HG02642 (cell line): ENCODE measurements at regions not wholly inside any gene's neighbourhood (a gene's known extent, or its start where the extent isn't known, plus 50 kb on each side); places are given as distances from the start of the nearest gene placed in this dataset.
"Not testable (repeated sequence)": the region's sequence is repeated elsewhere in the genome, so short reads cannot be mapped to it uniquely, and the experiment has no call there.

Source experiments
- ATAC-seq: cut with Tn5 transposase; IDR thresholded peaks from one replicate; pipeline ENCODE4 v1.9.1; 2021; ENCODE audit warnings: mild to moderate bottlenecking; ENCODE audit not compliant: unreplicated experiment, poor library complexity

DNA sequence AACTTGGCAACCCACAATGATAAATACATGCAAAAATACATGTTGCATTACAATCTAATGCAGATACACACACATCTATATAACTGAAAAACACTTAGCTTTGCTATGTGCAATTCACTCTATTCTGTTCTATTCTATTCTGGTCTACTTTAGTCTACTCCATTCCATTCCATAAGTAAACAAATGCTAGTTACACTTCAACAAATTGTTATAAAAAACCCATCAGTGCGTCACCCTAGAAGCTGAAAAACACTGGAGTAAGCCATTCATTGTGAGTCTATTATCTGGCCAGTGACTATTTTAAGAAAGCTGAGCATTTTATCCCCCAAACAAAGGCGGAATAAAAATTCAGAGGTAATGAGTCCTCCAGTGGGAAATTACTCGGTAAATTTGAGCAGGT, 315.7 kb upstream of the EPHA7 start:
- ATAC-seq, result no peak

DNA sequence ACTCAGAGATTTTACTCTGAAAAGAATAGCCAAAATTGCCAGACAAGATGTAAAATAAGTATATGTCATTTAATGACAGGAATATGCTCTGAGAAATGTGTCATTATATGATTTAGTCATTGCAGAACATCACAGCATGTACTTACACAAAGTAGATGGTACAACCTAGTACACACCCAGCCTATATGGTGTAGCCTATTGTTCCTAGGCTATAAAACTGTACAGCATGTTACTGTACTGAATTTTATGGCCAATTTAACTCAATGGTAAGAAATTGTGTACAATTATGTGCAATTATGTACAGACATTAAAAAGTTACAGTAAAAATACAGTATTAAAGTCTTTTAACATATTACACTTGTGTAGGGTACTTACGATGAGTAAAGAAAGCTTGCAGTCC, 311.9 kb upstream of the EPHA7 start:
- no peak for ATAC-seq

DNA sequence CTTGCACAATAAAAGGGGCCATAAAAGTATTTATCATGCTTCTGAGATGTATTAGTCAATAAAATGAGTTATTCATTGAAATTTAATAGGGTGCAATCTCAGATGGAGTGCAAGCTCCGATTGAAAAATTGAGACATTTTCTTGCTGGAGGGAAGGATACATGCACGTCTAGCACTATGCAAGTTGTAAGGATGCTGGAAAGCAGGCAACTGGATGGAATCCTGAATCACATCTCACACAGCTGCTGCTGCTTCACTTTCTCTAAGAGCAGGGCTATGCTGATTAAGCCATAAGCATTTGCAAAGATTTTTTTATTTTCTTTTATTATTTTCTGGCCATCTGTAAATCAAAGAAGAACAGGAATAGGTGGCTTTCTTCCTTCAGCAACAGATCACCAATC, 308.8 kb upstream of the EPHA7 start:
- no peak for ATAC-seq

DNA sequence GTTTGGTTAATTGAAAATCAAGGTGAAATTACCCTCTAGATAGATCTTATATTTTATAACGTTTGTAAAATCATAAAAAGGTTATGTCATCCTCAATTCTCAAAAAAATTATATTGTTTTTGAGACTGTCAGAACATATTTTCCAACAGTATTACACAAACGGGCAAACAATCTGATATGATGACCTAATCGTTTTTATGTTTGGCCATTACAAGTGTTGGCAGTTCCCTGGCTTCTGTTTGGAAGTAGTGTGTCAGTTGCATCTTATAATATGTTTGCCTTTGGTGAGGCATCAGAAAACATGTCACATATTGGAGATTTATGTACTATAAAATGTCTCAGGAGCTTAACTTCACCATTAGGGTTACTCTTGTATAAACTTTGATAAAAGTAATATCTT, 308.1 kb upstream of the EPHA7 start:
- no peak for ATAC-seq

DNA sequence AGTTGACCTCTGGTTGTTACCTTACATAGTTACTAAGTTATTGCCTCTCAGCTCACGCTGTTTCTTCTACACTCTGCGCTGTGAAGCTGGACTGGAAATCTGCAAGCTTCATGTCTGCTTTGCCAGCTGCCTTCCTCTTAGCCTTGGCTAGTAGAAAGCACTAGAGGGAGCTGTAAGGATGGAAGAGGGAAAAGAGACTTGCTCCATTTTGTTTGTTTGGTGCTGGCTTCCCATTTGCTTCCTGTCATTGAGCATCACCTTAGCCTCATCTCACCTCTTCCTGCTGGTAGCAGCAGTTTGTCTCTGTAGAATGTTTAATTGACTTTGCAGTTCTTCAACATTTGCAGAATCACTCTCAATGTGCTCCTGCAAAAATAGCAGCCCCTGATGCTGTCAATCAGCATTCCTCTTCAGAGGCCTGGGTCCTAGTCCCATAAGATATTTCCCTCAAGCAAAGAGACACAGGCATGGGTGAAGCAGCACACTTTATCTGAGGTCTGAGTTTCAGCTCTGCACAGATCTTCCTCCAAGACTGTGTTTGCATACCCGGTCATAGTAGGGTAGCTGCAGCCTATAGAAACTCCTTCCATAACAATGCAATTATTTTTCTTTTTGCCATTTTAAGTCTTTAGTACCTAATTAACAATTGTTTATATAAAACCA, 302.2 kb upstream of the EPHA7 start:
- ATAC-seq, result no peak

DNA sequence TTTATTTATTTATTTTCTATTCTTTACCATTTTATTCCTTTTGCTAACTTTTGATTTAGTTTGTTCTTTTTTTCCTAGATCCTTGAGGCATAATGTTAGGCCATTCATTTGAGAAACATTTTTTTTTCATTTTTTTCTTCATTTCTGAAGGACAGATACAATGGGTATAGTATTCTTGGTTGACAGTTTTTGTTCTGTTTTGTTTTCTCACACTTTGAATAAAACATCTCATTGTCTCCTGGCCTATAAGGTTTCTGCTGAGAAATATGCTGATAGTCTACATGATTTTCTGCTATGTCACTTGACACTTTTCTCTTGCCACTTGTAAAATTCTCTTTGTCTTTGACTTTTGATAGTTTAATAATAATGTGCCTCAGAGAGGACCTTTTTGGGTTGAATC, 294.6 kb upstream of the EPHA7 start:
- no peak for ATAC-seq

DNA sequence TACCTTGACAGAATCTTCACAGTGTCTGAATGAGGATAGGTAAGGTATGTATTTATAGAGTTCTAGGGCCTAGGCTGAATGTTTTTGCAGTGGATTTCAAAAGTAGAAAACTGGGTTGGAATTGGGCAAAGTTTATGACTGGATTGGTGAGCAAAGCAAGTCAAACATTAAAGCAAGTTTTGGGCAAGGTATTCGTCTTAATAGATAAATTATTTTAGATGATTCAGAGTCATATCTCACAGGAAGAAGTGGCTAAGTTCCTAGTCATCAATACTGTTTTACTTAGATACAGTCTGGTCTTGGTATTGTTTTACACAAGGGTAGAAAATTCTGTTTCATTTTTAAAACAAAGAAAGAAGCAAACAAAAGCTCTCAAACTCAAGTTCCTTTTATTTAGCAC, 284.1 kb upstream of the EPHA7 start:
- no peak for ATAC-seq

DNA sequence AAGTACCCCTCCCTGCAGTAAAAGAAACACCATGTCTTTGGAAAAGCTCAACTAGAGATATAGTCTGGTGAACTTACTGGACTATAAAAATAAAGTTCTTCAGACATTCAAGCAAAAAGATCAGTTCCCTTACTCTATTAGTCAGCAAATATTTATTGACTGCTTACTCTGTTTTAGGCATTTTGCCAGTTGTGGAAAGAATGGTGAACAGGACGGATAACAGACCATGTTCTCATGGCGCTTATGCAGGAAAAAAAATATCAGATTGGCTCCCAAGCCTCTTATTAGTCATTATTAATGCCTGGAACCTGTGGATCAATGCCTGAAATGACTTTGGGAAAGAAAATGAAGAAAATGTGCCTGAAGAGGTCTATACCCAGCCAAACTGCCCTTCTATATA, 282.2 kb upstream of the EPHA7 start:
- no peak for ATAC-seq

DNA sequence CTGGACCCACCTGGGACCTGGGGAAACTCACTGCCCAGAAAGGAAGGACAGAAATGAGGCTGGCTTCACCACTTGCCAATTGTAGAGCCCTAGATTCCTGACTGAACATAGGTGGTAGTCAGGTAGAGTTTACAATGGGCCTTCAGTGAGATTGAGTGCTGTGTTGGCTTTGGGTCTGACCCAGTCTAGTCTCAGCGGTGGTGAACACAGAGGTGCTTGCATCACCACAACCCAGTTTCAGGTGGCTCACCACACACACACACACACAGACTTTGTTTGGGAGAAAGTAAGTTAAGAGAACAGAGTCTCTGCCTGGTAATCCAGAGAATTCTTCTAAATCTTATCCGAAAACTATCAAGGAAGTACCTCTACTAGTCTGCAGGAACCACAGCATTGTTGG, 266.1 kb upstream of the EPHA7 start:
- no peak for ATAC-seq

DNA sequence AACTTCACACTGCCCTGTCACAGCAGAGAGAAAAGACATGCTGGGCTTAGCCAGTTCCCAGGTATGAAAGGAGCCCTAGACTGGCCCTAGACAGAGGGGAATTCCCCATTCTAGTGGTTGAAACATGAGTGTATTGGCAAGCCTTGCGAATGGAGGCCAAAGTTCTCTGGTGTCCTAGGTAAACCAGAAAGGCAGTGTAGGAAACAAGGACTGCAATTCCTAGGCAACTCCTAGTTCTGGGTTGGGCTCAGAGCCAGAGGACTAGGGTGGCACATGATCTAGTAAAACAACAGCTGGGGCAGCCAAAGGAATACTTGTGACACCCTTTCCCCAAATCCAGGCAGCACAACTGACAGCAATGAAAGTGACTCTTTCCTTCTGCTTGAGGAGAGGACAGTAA, 265.0 kb upstream of the EPHA7 start:
- ATAC-seq, result no peak

DNA sequence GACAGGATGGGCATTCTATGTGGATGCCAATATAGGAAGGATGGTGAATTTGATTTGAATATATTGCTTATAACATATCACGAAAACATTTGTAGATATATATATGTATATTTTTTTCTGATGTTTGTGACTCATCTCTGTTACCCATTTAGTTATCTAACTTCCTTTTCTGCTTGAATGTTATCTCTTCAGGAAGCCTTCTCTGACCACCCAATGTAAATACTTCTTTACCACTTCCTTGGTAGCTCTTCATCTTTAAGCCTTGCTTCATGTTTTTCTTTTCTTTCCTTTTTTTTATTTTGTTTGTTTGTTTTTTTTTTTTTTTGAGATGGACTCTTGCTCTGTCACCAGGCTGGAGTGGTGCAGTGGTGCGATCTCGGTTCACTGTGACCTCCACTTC, 260.5 kb upstream of the EPHA7 start:
- no peak for ATAC-seq

DNA sequence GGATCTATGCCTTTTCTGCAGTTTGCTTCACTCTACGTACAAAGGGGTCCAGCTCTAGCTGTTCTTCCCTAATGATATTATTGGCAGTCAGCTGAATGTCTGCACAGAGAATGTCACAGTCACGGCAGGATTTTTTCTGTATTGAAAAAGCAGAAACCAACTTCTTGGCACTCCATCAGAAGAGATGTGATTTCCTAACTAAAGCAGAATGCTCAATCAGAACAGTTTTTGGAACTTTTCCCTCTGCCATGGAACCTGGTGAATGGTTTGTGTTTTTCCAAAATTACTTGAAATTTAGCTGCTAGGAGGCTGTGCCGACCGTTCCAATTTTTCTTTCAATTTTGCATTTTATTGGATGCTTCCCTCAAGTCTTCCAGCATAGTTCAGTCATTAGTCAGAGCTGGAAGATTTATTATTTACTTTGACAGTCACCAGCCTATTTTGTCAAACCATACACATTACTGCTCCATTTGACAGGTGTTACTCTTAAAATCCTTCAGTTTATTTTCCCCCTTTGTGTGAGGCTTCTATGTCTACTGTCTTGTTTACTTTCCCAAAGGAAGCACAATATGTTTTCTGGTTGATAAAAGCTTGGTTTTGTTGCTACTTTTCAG, 259.6 kb upstream of the EPHA7 start:
- no peak for ATAC-seq

DNA sequence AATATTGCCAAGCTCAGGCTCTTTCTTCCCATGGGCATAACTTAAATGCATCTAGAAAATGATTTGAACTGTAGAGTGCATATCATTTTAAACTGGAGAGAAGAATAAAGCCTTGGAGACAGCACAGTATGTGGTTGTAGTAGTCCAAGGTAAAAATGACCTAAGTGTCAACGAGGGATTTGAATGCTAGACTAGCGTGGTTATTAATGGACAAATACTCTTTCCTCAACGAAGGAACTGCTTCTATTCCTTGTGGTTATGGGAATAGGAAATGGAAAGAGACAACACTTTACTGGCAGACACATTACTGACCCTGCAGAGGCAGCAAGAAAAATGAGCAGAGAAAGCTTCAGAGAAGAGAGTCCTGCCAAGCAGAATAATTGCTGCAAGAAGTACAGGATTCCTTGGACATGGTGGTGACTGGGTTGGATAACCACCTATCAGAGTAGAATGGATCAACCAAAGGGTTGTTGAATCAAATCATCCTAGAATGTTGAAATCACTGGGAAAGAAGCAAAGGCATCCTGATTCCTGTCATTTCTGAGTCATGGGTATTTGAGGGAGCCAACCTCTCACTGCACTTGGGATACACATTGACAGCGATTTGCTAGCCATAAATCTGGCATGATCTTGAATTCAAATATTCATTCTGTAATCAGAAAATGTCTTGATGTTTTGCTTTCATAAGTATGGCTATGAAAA, 258.1 kb upstream of the EPHA7 start:
- no peak for ATAC-seq

DNA sequence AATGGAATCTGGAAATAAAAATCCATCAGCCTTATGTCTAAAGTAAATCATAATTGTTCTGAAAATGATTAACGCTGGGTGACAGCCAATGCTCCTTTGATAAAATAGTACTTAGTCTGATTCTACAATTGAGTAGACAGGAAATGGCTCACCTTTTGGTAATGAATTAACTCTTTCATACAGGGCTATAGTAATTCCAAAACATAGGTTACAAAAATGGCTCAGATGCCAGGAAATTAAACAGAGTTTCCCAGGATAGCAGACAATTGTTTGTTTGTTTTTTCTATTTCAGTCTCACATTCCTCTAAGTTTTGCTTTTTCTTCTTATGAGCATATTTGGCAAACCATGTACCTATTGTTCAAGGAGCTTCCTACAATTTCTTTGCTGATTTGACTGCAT, 257.2 kb upstream of the EPHA7 start:
- ATAC-seq, result no peak

DNA sequence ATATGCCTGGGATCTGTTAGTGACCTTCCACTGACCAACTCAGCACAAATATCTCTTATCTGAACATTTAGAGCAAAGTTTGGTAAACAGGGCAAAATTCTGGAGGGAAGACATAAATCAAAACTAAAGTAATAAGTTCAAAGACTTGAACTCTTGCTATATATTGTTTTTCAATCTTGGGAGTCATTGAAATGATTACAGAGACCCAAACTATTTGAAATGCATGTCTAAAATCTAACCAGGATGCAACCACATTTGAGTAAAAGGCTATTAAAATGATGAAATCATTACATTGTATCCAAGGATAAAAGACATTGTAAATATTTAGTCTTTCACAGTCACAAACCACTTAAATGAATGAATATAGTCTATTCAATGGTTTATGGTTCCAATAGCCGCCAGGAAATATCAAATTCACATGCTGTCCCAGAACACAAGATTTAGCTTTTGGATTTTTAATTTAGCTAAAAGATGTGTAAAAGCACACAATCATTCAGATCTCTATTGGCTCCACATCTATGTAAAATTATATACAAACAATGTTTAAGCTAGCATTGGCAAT, 256.6 kb upstream of the EPHA7 start:
- no peak for ATAC-seq

DNA sequence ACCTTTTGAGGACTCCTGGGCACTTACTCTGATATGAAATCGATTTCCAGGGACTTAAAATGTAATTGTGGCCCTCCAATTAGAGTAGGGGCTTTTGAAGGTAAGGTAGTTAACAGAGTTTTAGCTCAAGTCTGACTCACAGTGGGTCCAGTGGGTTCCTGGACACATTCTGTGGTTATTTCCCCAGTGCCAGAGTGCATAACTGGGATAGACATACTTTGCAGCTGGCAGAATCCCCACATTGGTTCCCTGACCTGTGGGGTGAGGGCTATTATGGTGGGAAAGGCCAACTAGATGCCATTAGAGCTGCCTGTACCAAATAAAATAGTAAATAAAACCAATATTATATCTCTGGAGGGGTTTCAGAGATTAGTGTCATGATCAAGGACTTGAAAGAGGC, 243.8 kb upstream of the EPHA7 start:
- no peak for ATAC-seq

DNA sequence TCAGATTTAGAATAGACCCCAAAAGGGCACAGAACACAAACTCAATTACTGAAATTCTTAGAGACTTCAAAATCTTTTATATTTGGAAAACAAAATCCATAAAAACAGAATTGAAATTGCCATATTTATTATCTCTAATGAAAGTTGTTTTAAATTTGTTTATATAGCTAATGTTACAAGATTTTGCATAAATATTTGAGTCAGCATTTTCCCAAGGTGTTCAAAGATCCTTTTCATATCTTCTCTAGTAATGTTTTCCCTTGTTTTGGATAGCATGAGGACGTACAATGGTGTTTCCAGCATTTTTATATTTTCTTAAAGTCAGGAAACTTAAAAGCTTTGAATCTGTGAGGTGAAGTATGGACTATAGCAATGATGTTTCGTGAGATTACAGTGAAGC, 235.2 kb upstream of the EPHA7 start:
- ATAC-seq, result no peak

DNA sequence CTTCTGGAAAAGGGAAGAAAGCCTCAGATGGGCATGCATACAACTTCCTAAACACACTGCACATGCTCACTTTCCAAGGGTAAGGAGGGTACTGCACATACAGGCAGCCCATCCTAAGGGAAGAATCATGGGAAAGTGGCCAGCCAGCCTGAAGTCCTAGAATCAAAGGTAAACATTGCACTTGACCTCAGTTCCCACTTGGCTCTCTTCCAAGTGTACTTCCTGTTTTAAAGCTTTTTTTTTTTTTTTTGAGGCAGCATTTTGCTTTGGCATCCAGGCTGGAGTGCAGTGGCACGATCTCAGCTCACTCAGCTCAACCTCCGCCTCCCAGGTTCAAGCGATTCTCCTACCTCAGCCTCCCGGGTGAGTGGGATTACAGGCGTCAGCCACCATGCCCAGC, 225.3 kb upstream of the EPHA7 start:
- ATAC-seq, result no peak

DNA sequence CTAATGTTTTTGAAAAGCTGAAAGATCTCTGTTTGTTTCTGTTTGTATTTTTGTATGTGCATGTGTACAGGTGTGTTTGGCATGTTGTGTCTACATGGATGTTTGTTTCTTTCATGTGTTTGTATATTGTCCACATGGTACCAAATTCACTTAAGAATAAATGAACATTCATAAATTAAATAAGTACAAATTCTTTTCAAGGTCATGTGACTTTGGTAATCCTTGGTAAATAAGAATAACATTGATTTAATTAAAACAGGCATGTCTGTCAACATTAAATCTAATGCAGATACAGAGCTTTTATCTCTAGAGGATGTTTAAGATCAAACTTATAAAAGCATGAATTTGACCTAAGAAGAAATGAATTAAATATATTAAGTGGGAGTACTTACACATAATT, 219.8 kb upstream of the EPHA7 start:
- no peak for ATAC-seq

DNA sequence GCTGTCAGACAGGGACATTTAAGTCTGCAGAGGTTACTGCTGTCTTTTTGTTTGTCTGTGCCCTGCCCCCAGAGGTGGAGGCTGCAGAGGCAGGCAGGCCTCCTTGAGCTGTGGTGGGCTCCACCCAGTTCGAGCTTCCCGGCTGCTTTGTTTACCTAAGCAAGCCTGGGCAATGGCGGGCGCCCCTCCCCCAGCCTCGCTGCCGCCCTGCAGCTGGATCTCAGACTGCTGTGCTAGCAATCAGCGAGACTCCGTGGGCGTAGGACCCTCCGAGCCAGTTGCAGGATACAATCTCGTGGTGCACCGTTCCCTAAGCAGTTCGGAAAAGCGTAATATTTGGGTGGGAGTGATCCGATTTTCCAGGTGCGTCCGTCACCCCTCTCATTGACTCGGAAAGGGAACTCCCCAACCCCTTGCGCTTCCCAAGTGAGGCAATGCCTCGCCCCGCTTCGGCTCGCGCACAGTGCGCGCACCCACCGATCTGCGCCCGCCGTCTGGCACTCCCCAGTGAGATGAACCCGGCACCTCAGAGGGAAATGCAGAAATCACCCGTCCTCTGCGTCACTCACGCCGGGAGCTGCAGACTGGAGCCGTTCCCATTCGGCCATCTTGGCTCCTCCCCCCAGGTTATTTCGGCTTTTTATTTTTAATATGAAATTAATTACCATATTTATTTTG, 217.8 kb upstream of the EPHA7 start:
- ATAC-seq, result not testable (repeated sequence)

DNA sequence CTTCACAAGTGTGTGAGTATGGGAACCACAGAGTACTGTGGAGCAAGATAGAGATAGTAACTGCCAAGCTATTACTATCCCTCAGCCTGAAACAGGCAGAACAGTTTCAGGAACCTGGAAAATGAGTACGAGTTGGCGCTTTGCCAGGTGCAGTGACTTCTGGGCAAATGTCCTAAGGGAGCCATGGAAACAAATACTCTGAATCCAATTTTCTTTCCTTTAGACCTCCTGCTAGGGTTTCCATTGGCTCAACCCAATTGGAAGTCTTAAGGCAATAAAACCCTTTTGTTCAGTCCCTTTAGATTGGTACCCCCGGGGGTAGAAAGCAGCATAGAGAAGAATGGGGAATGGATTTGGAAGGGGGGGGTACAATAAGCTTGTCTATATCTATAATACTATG, 205.0 kb upstream of the EPHA7 start:
- no peak for ATAC-seq
